Keratinocyte (primary cell): ENCODE measurements at regions not wholly inside any gene's neighbourhood (a gene's known extent, or its start where the extent isn't known, plus 50 kb on each side); places are given as distances from the start of the nearest gene placed in this dataset.

Source experiments
- DNase-seq: peaks from one replicate; pipeline ENCODE4 v3.0.0-alpha.2; 2011; ENCODE audit warnings: low read depth, missing footprints, low spot score
- FAIRE-seq: peaks from 2 replicates; lab custom pipeline; 2011; peaks lifted over from hg19 to GRCh38; lab: Jason Lieb, UNC
- H2AFZ ChIP-seq: 2 replicates; pipeline ENCODE4 v1.6.0; 2012; ENCODE audit warnings: low read length, control low read depth, inconsistent platforms; ENCODE audit not compliant: control insufficient read depth
- H3K27ac ChIP-seq: 2 replicates; pipeline ENCODE4 v1.5.1; 2011; ENCODE audit warnings: low read length; ENCODE audit not compliant: control insufficient read depth, insufficient read depth
- H3K27me3 ChIP-seq: 3 replicates; pipeline ENCODE4 v1.6.0; 2011; ENCODE audit warnings: low read length; ENCODE audit not compliant: control insufficient read depth, insufficient read depth; ENCODE audit errors: extremely low read depth
- H3K36me3 ChIP-seq, 2 experiments: 2 replicates in 1 of 2; 3 replicates in 1 of 2; pipeline ENCODE4 v1.5.1; 2011; ENCODE audit warnings: low read length in 2 of 2, mild to moderate bottlenecking in 1 of 2; ENCODE audit not compliant: control insufficient read depth in 2 of 2, insufficient read depth in 2 of 2; ENCODE audit errors: extremely low read depth in 1 of 2
- H3K4me1 ChIP-seq: 3 replicates; pipeline ENCODE4 v1.5.1; 2011; ENCODE audit warnings: low read length; ENCODE audit not compliant: control insufficient read depth, insufficient read depth; ENCODE audit errors: extremely low read depth
- H3K4me2 ChIP-seq: 3 replicates; pipeline ENCODE4 v1.6.0; 2011; ENCODE audit warnings: low read depth, low read length; ENCODE audit not compliant: control insufficient read depth, insufficient read depth; ENCODE audit errors: extremely low read depth
- H3K4me3 ChIP-seq, 3 experiments: fragments of 200-600 bp in 1 of 3; sonication (generic) in 1 of 3; 2 replicates in 2 of 3; 3 replicates in 1 of 3; pipeline ENCODE4 v1.5.1; 2011 to 2016; ENCODE audit warnings: low read length in 3 of 3, mild to moderate bottlenecking in 3 of 3, control low read depth in 2 of 3, inconsistent platforms in 1 of 3, low read depth in 1 of 3, mixed read lengths in 1 of 3, mixed run types in 1 of 3, moderate library complexity in 1 of 3; ENCODE audit not compliant: control insufficient read depth in 2 of 3, insufficient read depth in 2 of 3; ENCODE audit errors: extremely low read depth in 1 of 3
- H3K79me2 ChIP-seq: 2 replicates; pipeline ENCODE4 v1.6.0; 2012; ENCODE audit warnings: low read length; ENCODE audit not compliant: control insufficient read depth, insufficient read depth
- H3K9ac ChIP-seq: 3 replicates; pipeline ENCODE4 v1.6.0; 2011; ENCODE audit warnings: low read length; ENCODE audit not compliant: control insufficient read depth, insufficient read depth; ENCODE audit errors: extremely low read depth
- H3K9me1 ChIP-seq: 3 replicates; pipeline ENCODE4 v1.6.0; 2011; ENCODE audit warnings: low read length; ENCODE audit not compliant: control insufficient read depth, insufficient read depth; ENCODE audit errors: extremely low read depth
- H3K9me3 ChIP-seq: 2 replicates; pipeline ENCODE4 v1.5.1; 2012; ENCODE audit warnings: low read depth, low read length; ENCODE audit not compliant: control insufficient read depth
- H4K20me1 ChIP-seq: 3 replicates; pipeline ENCODE4 v1.6.0; 2011; ENCODE audit warnings: low read length; ENCODE audit not compliant: control insufficient read depth, insufficient read depth; ENCODE audit errors: extremely low read depth
- EZH2 ChIP-seq: IDR thresholded peaks from one replicate; pipeline ENCODE4 v1.6.1; 2012; ENCODE audit warnings: inconsistent platforms, mild to moderate bottlenecking, low read length, moderate library complexity
- dilution Hi-C: fragments of 300-500 bp; cut with MboI; formaldehyde crosslinking; loops from one replicate; pipeline ENCODE4 v1.7.0; 2020; ENCODE audit warnings: low sequenced_read_pairs; ENCODE audit not compliant: extremely low pct_ligation_motif_present
- TF ChIP-seq, protein P1 (sequence below), 3 experiments: IDR thresholded peaks in 1 of 3; conservative IDR thresholded peaks in 1 of 3; optimal IDR thresholded peaks in 1 of 3; 2 replicates in 2 of 3; 3 replicates in 1 of 3; pipeline versions ENCODE3 to v1.5.1; 2011; ENCODE audit warnings: low read length in 3 of 3, mild to moderate bottlenecking in 3 of 3, moderate library complexity in 2 of 3, control low read depth in 1 of 3, inconsistent platforms in 1 of 3; ENCODE audit not compliant: insufficient read depth in 2 of 3; ENCODE audit errors: extremely low read depth in 1 of 3

DNA sequence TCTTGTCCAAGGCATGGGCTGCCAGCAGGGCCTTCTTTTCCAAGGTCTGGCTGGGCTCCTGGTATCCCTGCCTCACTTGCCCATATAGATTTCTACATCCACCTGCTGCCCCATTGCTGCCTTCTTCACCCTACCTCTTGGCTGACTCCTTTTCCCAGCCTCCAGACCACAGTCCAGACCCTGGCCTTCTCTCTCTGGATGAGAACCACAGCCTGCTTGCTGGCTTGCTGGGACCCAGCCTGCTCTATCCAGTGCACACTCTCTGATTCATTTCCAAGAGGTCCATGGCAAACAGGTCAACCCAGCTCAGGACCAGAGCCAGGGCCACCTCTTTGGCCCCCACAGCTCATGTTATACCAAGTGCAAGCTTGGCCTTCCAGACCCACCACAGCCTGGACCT is 169.4 kb upstream of the BDNF start:
- TF ChIP-seq EZH2 = no peak
- TF ChIP-seq, protein P1, sequence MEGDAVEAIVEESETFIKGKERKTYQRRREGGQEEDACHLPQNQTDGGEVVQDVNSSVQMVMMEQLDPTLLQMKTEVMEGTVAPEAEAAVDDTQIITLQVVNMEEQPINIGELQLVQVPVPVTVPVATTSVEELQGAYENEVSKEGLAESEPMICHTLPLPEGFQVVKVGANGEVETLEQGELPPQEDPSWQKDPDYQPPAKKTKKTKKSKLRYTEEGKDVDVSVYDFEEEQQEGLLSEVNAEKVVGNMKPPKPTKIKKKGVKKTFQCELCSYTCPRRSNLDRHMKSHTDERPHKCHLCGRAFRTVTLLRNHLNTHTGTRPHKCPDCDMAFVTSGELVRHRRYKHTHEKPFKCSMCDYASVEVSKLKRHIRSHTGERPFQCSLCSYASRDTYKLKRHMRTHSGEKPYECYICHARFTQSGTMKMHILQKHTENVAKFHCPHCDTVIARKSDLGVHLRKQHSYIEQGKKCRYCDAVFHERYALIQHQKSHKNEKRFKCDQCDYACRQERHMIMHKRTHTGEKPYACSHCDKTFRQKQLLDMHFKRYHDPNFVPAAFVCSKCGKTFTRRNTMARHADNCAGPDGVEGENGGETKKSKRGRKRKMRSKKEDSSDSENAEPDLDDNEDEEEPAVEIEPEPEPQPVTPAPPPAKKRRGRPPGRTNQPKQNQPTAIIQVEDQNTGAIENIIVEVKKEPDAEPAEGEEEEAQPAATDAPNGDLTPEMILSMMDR (optimal IDR thresholded peaks at IDR 0.05 in 1 of 3, IDR thresholded peaks at IDR 0.05 in 1 of 3, conservative IDR thresholded peaks at IDR 0.05 in 1 of 3; ENCODE audit: extremely low read depth in 1 of 3, insufficient read depth in 2 of 3, low read length in 3 of 3) = no peak
- dilution Hi-C loops = no loop called here
- no peak overlapping the region for H3K9ac ChIP-seq
- H3K9me1 ChIP-seq = no peaks in the 10 kb centered on the region
- H3K27ac ChIP-seq = no peak overlapping the region
- H3K79me2 ChIP-seq = no peaks in the 10 kb centered on the region
- no peaks in the 10 kb centered on the region for H3K36me3 ChIP-seq
- no peaks in the 10 kb centered on the region for H3K4me1 ChIP-seq
- no peak overlapping the region for H3K4me2 ChIP-seq
- H4K20me1 ChIP-seq = no peaks in the 10 kb centered on the region
- H3K27me3 ChIP-seq = peaks cover under 1% of the 10 kb centered on the region
- no peak overlapping the region for H3K4me3 ChIP-seq
- FAIRE-seq (no peak), DNase-seq (no peak)
- no peaks in the 10 kb centered on the region for H3K9me3 ChIP-seq
- no peak overlapping the region for H2AFZ ChIP-seq

DNA sequence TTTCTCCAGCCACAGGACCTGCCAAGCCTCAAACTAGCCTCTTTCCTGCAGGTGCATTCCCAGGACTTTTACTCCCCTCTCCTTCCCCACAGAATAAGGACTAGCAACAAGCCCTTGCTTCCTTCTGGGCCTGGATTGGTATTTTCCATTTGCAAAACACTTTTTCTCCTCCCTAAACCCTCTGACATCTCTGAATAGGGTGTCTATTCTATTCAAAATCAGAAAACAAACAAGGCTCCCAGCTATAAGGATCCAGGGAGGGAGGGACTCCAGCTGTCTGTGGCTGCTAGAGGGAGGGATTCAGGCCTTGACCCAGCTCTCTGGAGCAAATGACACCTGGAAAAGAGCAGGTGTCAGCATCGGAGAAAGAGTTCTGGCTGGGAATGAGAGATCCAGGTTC is 168.5 kb upstream of the BDNF start:
- FAIRE-seq (no peak), DNase-seq (no peak)
- Histone ChIP-seq H3K4me3 (no peak overlapping the region), H2AFZ (no peak overlapping the region), H3K36me3 (no peaks in the 10 kb centered on the region), H3K9ac (no peak overlapping the region), H3K9me3 (no peaks in the 10 kb centered on the region), H3K27me3 (peaks cover 3% of the 10 kb centered on the region), H3K27ac (no peak overlapping the region), H3K4me1 (no peaks in the 10 kb centered on the region), H3K9me1 (no peaks in the 10 kb centered on the region), H4K20me1 (no peaks in the 10 kb centered on the region), H3K79me2 (no peaks in the 10 kb centered on the region), H3K4me2 (no peak overlapping the region)
- TF ChIP-seq EZH2 = no peak
- dilution Hi-C loops = no loop called here

DNA sequence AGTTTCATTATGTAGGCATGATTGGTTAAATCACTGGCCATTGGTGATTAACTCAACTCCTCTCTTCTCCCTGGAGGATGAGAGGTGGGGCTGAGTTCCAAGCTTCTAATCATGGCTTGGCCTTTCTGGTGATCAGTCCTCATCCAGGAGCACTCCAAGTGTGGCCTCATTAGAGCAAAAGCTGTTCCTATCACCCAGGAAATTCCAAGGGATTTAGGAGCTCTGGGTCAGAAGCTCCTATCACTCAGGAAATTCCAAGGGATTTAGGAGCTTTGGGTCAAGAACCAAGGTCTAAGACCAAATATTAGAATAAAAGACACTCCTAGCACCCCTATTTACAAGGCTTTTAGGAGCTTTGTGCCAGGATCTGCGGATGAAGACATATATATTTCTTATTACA is 168.0 kb upstream of the BDNF start:
- no peaks in the 10 kb centered on the region for H3K79me2 ChIP-seq
- H3K9ac ChIP-seq = no peak overlapping the region
- no peak overlapping the region for H3K27ac ChIP-seq
- no peaks in the 10 kb centered on the region for H3K9me3 ChIP-seq
- no peak overlapping the region for H3K4me3 ChIP-seq
- DNase-seq (no peak), FAIRE-seq (no peak)
- H3K4me2 ChIP-seq = no peak overlapping the region
- dilution Hi-C loops = no loop called here
- H2AFZ ChIP-seq = no peak overlapping the region
- H3K27me3 ChIP-seq = peaks cover 3% of the 10 kb centered on the region
- no peaks in the 10 kb centered on the region for H4K20me1 ChIP-seq
- H3K36me3 ChIP-seq = no peaks in the 10 kb centered on the region
- H3K4me1 ChIP-seq = no peaks in the 10 kb centered on the region
- no peaks in the 10 kb centered on the region for H3K9me1 ChIP-seq
- TF ChIP-seq EZH2 = no peak
- TF ChIP-seq, protein P1 (optimal IDR thresholded peaks at IDR 0.05 in 1 of 3, IDR thresholded peaks at IDR 0.05 in 1 of 3, conservative IDR thresholded peaks at IDR 0.05 in 1 of 3; ENCODE audit: extremely low read depth in 1 of 3, insufficient read depth in 2 of 3, low read length in 3 of 3) = no peak
